ENCODE measurements at regions not wholly inside any gene's neighbourhood (a gene's known extent, or its start where the extent isn't known, plus 50 kb on each side); places are given as distances from the start of the nearest gene placed in this dataset.

DNA sequence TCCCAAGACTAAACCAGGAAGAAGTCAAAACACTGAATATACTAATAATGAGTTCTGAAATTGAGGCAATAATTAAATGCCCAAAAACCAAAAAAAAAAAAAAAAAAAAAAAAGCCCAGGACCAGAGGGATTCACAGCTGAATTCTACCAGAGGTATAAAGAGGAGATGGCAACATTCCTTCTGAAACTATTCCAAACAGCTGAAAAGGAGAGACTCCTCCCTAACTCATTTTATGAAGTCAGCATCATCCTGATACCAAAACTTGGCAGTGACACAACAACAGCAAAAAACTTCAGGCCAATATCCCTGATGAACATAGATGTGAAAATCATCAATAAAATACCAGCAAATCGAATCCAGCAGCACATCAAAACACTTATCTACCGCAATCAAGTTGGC is 108.5 kb upstream of the COL3A1 start:
- Histone ChIP-seq H3K27ac (ENCODE audit: low read depth, low read length, poor library complexity, severe bottlenecking) (no peak overlapping the region), H3K36me3 (ENCODE audit: insufficient read depth, low read length, poor library complexity, severe bottlenecking) (no peaks in the 10 kb centered on the region), H3K9me3 (ENCODE audit: low read depth, low read length, poor library complexity, severe bottlenecking) (peaks cover 9% of the 10 kb centered on the region), H3K4me3 (ENCODE audit: low read depth, low read length, poor library complexity, severe bottlenecking) (no peak overlapping the region), H3K4me1 (ENCODE audit: insufficient read depth, low read length, poor library complexity, severe bottlenecking) (no peaks in the 10 kb centered on the region), H3K27me3 (replicated peaks; ENCODE audit: insufficient read depth, low read depth, low read length, poor library complexity) (no peaks in the 10 kb centered on the region)
- intact Hi-C loops (cut with micrococcal nuclease; ENCODE audit: unreplicated experiment) = no loop called here
- TF ChIP-seq, protein P1, sequence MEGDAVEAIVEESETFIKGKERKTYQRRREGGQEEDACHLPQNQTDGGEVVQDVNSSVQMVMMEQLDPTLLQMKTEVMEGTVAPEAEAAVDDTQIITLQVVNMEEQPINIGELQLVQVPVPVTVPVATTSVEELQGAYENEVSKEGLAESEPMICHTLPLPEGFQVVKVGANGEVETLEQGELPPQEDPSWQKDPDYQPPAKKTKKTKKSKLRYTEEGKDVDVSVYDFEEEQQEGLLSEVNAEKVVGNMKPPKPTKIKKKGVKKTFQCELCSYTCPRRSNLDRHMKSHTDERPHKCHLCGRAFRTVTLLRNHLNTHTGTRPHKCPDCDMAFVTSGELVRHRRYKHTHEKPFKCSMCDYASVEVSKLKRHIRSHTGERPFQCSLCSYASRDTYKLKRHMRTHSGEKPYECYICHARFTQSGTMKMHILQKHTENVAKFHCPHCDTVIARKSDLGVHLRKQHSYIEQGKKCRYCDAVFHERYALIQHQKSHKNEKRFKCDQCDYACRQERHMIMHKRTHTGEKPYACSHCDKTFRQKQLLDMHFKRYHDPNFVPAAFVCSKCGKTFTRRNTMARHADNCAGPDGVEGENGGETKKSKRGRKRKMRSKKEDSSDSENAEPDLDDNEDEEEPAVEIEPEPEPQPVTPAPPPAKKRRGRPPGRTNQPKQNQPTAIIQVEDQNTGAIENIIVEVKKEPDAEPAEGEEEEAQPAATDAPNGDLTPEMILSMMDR (conservative IDR thresholded peaks at IDR 0.05; ENCODE audit: low read depth, low read length) = no peak
- TF ChIP-seq EZH2 (IDR thresholded peaks at IDR 0.05; ENCODE audit: borderline replicate concordance, low read depth, low read length, poor library complexity, severe bottlenecking) = no peak
- ChIA-PET CTCF (no interaction called here), POLR2A (ENCODE audit: low non-redundant PET) (no interaction called here)
- DNase-seq (ENCODE audit: low spot score) = no peak
- no TSS peak for BruUV-seq (replicated peaks)

DNA sequence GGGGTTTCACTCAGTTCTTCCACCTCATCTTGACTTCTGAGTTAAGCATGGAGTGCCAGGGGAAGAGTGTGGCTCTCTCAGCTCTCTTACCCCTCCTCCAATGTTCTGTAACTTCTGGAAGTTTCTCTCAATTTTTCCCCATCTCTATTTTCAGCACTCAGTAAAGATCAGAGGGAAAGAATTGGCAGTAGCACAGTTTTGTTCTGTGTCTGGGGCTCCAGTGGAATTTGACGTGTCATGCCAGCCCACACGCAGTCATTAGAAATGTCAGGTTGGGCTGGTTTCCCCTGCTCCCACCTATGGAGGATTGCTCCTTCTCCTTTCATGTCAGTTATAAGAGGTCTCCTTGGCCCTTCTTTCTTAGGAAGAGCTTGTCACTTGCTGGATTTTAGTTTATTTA is 104.6 kb upstream of the COL3A1 start:
- H3K9me3 ChIP-seq (ENCODE audit: low read depth, low read length, poor library complexity, severe bottlenecking) = peaks cover 9% of the 10 kb centered on the region
- intact Hi-C loops (cut with micrococcal nuclease; ENCODE audit: unreplicated experiment) = no loop called here
- H3K36me3 ChIP-seq (ENCODE audit: insufficient read depth, low read length, poor library complexity, severe bottlenecking) = no peaks in the 10 kb centered on the region
- DNase-seq (ENCODE audit: low spot score) = peak; percentile 11
- H3K4me1 ChIP-seq (ENCODE audit: insufficient read depth, low read length, poor library complexity, severe bottlenecking) = no peaks in the 10 kb centered on the region
- no peaks in the 10 kb centered on the region for H3K27me3 ChIP-seq (replicated peaks; ENCODE audit: insufficient read depth, low read depth, low read length, poor library complexity)
- no peak overlapping the region for H3K4me3 ChIP-seq (ENCODE audit: low read depth, low read length, poor library complexity, severe bottlenecking)
- TF ChIP-seq, protein P1 (conservative IDR thresholded peaks at IDR 0.05; ENCODE audit: low read depth, low read length) = no peak
- H3K27ac ChIP-seq (ENCODE audit: low read depth, low read length, poor library complexity, severe bottlenecking) = no peak overlapping the region
- CTCF ChIA-PET = no interaction called here
- POLR2A ChIA-PET (ENCODE audit: low non-redundant PET) = no interaction called here
- BruUV-seq (replicated peaks) = no TSS peak

DNA sequence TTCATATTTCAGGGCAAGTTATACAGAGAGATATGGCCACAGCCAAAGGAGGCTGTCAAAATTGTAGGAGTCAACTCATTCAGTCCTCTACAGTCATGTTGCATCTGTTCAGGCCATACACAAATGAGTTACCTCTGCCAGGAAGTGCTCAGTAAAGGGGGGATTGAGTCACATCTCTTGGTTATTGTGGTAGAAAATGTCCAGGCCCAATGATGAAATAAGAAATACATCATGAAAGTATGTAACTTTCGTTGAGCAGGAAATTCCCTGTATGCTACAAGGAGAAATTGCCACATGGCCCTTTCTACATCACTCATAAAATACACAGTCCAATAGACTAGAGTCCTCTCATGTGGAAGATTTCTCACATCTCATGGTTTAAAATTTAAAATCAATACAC is 103.9 kb upstream of the COL3A1 start:
- peaks cover 9% of the 10 kb centered on the region for H3K9me3 ChIP-seq (ENCODE audit: low read depth, low read length, poor library complexity, severe bottlenecking)
- POLR2A ChIA-PET (ENCODE audit: low non-redundant PET) = no interaction called here
- CTCF ChIA-PET = no interaction called here
- no peaks in the 10 kb centered on the region for H3K4me1 ChIP-seq (ENCODE audit: insufficient read depth, low read length, poor library complexity, severe bottlenecking)
- no peak for TF ChIP-seq EZH2 (IDR thresholded peaks at IDR 0.05; ENCODE audit: borderline replicate concordance, low read depth, low read length, poor library complexity, severe bottlenecking)
- TF ChIP-seq, protein P1 (conservative IDR thresholded peaks at IDR 0.05; ENCODE audit: low read depth, low read length) = no peak
- no TSS peak for BruUV-seq (replicated peaks)
- no peak for DNase-seq (ENCODE audit: low spot score)
- no peaks in the 10 kb centered on the region for H3K27me3 ChIP-seq (replicated peaks; ENCODE audit: insufficient read depth, low read depth, low read length, poor library complexity)
- no peak overlapping the region for H3K27ac ChIP-seq (ENCODE audit: low read depth, low read length, poor library complexity, severe bottlenecking)
- no peaks in the 10 kb centered on the region for H3K36me3 ChIP-seq (ENCODE audit: insufficient read depth, low read length, poor library complexity, severe bottlenecking)
- intact Hi-C loops (cut with micrococcal nuclease; ENCODE audit: unreplicated experiment) = no loop called here
- no peak overlapping the region for H3K4me3 ChIP-seq (ENCODE audit: low read depth, low read length, poor library complexity, severe bottlenecking)

Measured in A673 (cell line).